ENCODE measurements at regions not wholly inside any gene's neighbourhood (a gene's known extent, or its start where the extent isn't known, plus 50 kb on each side); places are given as distances from the start of the nearest gene placed in this dataset.
"Not testable (repeated sequence)": the region's sequence is repeated elsewhere in the genome, so short reads cannot be mapped to it uniquely, and the experiment has no call there.

- no peak for DNase-seq
Observed at GRCh38 chrX:125089761-125090445, 229.8 kb upstream of the TEX13C start.

DNA sequence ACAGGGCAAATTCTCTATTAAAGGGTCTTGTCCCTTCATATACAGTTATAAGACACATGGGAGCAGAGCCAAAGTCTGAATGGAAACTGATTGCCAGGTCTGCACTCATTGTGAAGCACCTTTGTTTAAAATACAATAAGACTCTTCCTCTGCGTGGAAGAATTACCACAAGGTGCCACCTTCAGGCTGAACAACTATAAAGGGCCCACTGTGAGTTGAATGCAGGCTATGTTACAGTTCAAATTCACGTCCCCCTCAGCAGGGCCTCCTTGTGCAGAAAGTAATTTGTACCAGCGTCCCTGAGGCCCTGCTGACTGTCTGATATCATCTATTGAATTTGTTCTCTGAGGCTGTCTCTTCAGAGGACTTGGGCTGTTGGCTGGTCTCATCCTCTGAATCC lies 225.8 kb upstream of the TEX13C start:
- no peak for DNase-seq

DNA sequence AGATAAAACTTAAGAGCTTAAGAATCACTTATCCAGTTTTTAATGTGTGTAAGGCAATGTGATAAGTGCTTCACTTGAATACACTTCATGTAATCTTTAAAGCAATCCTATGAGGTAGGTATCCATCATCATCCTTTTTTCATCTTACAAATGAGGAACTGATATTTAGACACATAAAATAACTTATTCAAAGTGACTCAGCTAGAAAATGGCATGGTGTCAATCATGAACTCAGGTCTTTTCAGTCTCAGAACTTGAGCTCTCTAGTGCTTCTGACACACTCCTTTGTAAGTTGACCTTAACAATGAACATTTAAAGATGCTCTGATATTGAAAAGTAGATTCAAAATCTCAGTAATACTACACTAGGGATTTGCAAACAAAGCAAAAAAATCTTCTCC lies 224.8 kb upstream of the TEX13C start:
- DNase-seq = no peak

DNA sequence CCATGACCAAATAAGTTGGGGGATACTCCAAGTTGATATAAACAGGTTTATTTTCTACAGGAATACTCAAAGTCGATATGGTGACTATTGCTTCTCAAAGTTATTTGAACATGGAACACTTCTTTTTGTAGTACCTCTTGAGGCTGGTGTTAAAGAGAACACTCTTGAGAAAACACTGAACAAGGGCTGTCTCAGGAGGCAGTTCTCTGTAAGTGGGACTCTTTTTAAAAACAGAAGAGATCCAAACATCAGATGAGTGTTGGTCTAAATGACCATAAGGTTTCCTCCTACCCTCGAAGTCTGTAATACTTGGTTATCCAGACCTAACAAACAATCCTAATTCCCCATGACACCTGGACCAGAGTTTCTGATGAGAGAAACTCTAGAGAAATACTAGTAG lies 223.2 kb upstream of the TEX13C start:
- DNase-seq = no peak

DNA sequence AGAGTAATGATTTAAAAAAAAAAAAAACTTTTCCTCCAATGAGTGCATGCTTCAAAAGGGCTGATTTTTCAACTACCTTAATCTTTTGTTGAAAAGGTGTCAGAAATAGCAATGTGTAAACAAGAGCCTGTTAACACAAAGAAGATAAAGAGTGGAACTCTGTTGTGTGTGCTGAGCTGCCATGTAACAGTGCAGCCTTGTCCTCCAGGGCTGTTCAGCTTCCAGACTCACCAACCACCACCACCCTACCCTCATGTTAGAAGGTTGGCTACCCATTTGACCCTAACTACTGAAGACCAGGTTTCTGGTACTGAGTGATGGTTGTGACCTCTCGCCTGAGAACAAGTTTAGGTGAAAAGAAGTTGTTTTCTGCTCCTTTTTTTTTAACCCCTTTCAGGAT lies 222.8 kb upstream of the TEX13C start:
- no peak for DNase-seq

GRCh38 chrX:125101971-125102755 lies 217.5 kb upstream of the TEX13C start:
- no peak for DNase-seq

DNA sequence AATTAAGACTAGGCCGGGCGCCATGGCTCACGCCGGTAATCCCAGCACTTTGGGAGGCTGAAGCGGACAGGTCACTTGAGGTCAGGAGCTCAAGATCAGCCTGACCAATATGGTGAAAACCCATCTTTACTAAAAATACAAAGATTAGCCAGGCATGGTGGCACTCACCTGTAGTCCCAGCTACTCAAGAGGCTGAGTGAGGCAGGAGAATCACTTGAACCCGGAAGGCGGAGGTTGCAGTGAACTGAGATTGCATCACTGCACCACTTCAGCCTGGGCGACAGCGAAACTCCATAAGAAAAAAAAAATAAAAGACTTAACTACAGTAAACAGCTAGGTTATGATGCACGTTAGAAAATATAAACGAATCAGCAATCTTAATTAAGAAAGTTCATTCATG lies 216.0 kb upstream of the TEX13C start:
- DNase-seq = no peak

DNA sequence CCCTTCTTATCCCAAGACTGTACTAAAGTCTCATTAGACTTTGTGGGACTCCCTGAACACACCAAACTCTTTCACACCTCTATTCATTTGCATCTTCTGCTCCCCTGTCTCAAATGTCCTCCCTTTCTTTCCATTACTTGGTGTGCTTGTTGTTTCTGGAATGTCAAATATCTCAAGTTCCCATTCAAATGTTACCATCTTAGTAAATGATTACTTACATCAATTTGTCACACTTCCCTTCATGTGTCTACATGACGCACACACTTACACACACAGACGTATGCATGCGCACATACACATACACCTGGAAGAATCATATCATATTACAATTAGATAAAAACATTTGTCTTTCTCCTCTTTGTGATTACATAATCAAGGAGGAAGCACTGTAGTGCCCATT lies 210.8 kb upstream of the TEX13C start:
- no peak for DNase-seq

- DNase-seq = no peak
Observed at GRCh38 chrX:125131164-125131563, 188.5 kb upstream of the TEX13C start.

GRCh38 chrX:125132274-125132673 lies 187.4 kb upstream of the TEX13C start:
- no peak for DNase-seq

DNA sequence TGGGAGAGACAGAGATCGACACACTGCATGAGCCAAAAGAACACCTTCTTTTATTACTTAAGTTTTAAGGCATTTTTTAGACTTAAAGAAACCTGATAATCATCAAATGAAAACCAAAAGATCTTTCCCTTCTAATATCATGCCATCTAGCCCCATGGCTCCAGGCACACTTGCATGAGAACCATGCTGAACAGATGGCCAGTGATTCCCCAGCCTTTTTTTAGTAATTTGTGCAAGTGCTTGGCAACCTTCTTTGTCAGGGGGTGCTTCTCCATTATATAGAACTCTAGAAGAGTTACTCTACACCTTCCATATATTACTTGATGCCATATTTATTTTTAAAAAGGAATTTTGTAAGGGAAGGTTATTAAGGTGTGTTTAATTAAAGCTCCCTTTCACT lies 182.2 kb upstream of the TEX13C start:
- no peak for DNase-seq

DNA sequence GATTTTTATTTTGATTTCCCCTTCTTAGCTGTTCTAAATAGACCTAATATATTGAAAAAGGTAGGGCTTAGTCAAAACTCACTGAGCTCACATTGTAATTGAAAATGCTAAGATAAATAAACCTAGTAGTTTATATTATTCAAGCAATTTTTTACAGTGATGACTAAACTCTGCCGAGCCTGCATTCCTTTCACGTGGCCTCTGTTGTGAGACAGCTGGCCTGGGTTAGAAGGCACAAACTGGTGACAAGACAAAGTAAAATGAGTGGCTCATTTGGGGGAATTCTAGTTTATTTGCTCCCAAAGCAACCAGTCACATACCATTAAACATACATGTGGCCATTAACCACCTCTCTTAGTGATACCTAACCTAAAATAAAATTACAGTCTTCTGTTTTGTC lies 169.4 kb upstream of the TEX13C start:
- DNase-seq = peak in 2 of 3 donors; percentile 3 to 7

DNA sequence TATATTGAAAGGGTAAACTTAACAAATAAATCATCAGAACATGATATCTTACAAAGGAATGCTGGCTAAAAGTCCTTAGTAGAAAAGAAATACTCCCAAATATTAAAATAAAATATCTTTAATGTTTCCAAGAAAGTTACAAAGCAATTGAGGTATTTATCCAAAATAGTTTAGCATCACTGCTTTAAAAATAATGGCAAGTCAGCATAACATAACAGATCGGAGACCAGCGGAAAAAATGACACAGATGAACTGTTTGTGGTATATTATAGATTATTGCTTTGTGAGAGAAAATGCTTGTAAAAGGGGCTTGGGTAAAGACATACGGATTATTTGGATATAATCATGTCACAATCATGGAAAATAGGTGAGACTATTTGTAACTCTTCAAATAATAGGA lies 168.5 kb upstream of the TEX13C start:
- peak in 1 of 3 donors; percentile 4 for DNase-seq

- DNase-seq = no peak
Observed at GRCh38 chrX:125152011-125152410, 167.7 kb upstream of the TEX13C start.

DNA sequence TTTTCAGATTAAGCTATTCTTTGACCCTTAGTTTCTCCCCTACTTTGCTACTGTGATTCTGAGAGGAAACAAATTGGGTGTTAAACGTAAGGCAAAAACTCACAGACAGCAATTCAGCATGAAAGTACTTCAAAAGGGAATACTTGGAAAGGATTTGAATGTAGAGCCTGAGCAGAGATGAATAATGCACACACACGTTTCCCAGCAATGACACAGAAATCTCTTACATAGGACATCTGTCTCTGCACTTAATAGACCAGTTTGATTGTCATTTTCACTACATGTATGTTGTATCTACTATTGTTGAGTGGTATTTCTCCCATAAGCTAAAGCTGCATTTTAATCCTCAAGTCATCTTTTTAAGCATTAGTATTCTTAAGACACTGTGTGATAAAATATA lies 166.1 kb upstream of the TEX13C start:
- DNase-seq = no peak

DNA sequence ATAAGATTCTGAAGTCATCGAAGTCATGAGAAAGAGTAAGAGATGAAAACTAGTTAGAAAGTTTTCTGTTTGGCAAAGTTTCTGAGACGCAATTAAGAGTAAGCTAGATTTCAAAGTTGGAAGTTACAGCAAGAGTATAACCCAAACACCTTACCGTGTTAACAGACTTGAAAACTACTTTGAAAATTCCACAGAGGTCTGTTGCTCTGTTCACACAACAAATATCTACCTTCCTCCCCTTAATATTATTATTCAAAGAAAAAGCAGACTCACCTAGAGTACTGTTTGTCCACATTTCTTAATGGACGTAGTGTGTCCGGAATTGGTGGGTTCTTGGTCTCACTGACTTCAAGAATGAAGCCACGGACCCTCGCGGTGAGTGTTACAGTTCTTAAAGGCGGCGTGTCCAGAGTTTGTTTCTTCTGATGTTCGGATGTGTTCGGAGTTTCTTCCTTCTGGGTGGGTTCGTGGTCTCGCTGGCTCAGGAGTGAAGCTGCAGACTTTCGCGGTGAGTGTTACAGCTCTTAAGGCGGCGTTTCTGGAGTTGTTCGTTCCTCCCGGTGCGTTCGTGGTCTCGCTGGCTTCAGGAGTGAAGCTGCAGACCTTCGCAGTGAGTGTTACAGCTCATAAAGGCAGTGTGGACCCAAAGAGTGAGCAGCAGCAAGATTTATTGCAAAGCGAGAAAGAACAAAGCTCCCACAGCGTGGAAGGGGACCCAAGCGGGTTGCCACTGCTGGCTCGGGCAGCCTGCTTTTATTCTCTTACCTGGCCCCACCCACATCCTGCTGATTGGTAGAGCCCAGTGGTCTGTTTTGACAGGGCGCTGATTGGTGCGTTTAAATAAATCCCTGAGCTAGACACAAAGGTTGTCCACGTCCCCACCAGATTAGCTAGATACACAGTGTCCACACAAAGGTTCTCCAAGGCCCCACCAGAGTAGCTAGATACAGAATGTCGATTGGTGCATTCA lies 165.1 kb upstream of the TEX13C start:
- DNase-seq = not testable (repeated sequence)

DNA sequence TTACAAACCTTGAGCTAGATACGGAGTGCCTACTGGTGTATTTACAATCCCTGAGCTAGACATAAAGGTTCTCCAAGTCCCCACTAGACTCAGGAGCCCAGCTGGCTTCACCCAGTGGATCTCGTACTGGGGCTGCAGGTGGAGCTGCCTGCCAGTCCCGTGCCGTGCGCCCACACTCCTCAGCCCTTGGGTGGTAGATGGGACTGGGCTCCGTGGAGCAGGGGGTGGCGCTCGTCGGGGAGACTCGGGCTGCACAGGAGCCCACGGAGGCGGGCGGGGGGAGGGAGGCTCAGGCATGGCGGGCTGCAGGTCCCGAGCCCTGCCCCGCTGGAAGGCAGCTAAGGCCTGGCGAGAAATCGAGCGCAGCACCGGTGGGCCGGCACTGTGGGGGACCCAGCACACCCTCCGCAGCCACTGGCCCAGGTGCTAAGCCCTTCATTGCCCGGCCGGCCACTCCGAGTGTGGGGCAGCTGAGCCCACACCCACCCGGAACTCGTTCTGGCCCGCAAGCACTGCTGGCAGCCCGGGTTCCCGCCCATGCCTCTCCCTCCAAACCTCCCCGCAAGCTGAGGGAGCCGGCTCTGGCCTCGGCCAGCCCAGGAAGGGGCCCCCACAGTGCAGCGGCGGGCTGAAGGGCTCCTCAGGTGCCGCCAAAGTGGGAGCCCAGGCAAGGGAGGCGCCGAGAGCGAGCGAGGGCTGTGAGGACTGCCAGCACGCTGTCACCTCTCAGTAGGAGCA lies 164.2 kb upstream of the TEX13C start:
- DNase-seq = not testable (repeated sequence)

DNA sequence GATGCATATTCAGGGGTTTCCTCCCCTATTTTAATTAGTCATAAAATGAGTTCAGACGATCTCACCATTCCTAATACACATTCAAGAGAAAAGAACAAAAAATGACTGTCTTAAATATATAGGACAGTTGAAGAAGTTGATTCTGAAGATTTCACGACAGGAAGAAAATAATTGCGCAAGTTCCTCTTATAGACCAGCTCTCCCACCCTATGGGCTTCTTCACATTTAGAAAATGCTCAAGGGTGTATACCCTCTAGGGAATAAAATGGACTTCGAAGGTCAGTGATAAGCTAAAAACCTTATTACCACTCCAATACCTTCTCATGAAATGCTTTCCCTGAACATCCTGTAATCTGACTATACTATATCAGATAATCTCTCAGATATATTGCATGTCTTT lies 149.2 kb upstream of the TEX13C start:
- no peak for DNase-seq

GRCh38 chrX:125172531-125172930 lies 147.1 kb upstream of the TEX13C start:
- no peak for DNase-seq

GRCh38 chrX:125175991-125176584 lies 143.6 kb upstream of the TEX13C start:
- DNase-seq = peak in 1 of 3 donors; percentile 7

DNA sequence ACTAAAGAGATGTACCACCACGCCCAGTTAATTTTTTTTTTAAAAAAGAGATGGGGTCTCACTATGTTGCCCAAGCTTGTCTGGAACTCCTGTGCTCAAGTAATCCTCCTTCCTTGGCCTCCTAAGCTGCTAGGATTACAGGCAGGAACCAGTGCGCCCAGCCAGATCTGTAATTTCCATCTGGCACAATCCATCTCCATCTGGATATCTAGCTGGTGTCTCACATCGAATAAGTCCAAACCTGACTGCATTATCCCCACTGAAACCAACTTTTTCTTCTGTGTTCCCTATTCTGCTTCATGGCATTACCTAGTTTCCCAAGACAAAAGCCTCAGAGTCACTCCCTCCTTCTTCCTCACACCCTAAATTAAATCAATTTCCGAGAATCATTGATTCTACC lies 125.8 kb upstream of the TEX13C start:
- DNase-seq = no peak
